WTC11 (cell line): ENCODE measurements at regions not wholly inside any gene's neighbourhood (a gene's known extent, or its start where the extent isn't known, plus 50 kb on each side); places are given as distances from the start of the nearest gene placed in this dataset.

ENCODE experiments used
- ELF4 ChIP-seq: sonication (generic); formaldehyde crosslinking; IDR thresholded peaks from 2 replicates; pipeline ENCODE4 v1.8.1; 2022; ENCODE audit warnings: low read depth, mild to moderate bottlenecking, moderate library complexity, missing genetic modification reagents
- ETV6 ChIP-seq: sonication (generic); formaldehyde crosslinking; IDR thresholded peaks from 2 replicates; pipeline ENCODE4 v1.8.1; 2022; ENCODE audit warnings: mild to moderate bottlenecking, missing genetic modification reagents
- FOXP1 ChIP-seq: sonication (generic); formaldehyde crosslinking; IDR thresholded peaks from 2 replicates; pipeline ENCODE4 v1.8.0; 2022; ENCODE audit warnings: missing genetic modification reagents, mild to moderate bottlenecking, moderate library complexity, borderline replicate concordance
- ZNF232 ChIP-seq: sonication (generic); formaldehyde crosslinking; IDR thresholded peaks from 2 replicates; pipeline ENCODE4 v1.8.0; 2022; ENCODE audit warnings: mild to moderate bottlenecking, missing genetic modification reagents
- TF ChIP-seq, protein P1 (sequence below): fragments of 200-600 bp; IDR thresholded peaks from 2 replicates; pipeline ENCODE4 v1.8.0; 2022; ENCODE audit warnings: antibody characterized with exemption
- TF ChIP-seq, protein P2 (sequence below): sonication (generic); formaldehyde crosslinking; IDR thresholded peaks from 2 replicates; pipeline ENCODE4 v1.8.1; 2022; ENCODE audit warnings: mild to moderate bottlenecking, missing genetic modification reagents, moderate library complexity, borderline replicate concordance

GRCh38 chr10:78160591-78160990 lies 126.9 kb downstream of the RPS24 start:
- TF ChIP-seq, protein P1, sequence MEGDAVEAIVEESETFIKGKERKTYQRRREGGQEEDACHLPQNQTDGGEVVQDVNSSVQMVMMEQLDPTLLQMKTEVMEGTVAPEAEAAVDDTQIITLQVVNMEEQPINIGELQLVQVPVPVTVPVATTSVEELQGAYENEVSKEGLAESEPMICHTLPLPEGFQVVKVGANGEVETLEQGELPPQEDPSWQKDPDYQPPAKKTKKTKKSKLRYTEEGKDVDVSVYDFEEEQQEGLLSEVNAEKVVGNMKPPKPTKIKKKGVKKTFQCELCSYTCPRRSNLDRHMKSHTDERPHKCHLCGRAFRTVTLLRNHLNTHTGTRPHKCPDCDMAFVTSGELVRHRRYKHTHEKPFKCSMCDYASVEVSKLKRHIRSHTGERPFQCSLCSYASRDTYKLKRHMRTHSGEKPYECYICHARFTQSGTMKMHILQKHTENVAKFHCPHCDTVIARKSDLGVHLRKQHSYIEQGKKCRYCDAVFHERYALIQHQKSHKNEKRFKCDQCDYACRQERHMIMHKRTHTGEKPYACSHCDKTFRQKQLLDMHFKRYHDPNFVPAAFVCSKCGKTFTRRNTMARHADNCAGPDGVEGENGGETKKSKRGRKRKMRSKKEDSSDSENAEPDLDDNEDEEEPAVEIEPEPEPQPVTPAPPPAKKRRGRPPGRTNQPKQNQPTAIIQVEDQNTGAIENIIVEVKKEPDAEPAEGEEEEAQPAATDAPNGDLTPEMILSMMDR, result no peak
- TF ChIP-seq ELF4, result no peak
- no peak for TF ChIP-seq FOXP1 (CRISPR knock-in tag)
- TF ChIP-seq, protein P2, sequence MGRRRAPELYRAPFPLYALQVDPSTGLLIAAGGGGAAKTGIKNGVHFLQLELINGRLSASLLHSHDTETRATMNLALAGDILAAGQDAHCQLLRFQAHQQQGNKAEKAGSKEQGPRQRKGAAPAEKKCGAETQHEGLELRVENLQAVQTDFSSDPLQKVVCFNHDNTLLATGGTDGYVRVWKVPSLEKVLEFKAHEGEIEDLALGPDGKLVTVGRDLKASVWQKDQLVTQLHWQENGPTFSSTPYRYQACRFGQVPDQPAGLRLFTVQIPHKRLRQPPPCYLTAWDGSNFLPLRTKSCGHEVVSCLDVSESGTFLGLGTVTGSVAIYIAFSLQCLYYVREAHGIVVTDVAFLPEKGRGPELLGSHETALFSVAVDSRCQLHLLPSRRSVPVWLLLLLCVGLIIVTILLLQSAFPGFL (CRISPR knock-in tag), result no peak
- TF ChIP-seq ETV6, result no peak
- TF ChIP-seq ZNF232 (CRISPR knock-in tag), result no peak
